Cardiac septum (tissue), 1 donor: ENCODE measurements at regions not wholly inside any gene's neighbourhood (a gene's known extent, or its start where the extent isn't known, plus 50 kb on each side); places are given as distances from the start of the nearest gene placed in this dataset.

Source experiments
- DNase-seq: peaks from one replicate; pipeline ENCODE4 v3.0.0-alpha.2; 2020; ENCODE audit warnings: low spot score
- intact Hi-C: fragments of 100-400 bp; cut with DNase I; formaldehyde crosslinking; loops from one replicate; pipeline ENCODE4 v1.14.0; 2022
- donor health status: DM: no; HTN: no; CAD: no.

DNA sequence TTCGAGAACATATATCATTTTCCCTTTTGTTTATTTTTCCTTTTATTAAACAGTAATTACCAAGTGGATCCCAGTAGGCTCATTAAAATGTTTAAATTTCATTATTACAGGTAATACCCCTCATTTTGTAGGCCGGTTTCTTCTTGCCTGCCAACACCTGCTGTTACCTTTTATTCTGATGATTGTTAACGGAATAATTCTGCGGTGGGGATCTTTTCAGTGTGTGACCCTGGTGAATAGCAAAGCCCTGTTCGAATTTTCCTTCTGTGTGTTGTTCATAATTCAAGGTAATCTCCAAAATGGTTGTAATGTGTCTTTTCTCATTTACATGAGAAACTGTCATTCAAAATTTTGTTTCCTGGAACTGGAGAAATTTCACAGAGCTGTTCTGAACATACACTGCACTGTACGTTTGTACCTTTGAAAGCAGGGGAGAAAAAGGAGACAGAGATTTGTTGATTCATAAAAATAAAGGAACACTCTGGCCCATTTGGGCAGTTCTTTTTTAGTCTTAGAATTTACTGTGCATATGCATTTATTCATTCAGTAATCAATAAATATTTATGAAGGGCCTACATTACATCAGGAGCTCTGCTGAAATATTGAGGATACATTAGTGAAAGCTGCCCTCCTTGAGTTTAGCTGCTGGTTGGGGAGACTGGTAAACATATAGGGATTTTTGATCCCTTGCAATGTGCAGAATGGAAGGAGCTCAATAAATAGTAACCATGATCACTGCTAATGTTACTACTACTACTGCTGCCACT is 502.0 kb downstream of the QKI start:
- intact Hi-C loops: no loop called here
- DNase-seq: no peak

DNA sequence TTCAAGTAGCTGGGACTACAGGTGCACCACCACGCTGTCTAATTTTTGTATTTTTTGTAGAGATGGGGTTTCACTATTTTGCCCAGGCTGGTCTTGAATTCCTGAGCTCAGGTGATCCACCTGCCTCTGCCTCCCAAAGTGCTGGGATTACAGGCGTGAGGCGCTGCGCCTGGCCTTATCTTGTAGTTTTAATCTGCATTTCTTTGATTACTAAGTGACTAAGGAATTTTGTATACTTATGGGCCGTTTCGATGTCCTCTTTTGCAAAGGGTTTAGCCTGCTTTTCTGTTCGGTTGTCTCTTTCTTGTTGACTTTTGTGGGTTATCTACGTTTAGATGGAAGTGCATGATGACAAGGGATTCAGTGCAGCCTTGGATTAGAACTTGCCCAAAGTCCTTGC is 500.6 kb downstream of the QKI start:
- intact Hi-C loops: no loop called here

DNA sequence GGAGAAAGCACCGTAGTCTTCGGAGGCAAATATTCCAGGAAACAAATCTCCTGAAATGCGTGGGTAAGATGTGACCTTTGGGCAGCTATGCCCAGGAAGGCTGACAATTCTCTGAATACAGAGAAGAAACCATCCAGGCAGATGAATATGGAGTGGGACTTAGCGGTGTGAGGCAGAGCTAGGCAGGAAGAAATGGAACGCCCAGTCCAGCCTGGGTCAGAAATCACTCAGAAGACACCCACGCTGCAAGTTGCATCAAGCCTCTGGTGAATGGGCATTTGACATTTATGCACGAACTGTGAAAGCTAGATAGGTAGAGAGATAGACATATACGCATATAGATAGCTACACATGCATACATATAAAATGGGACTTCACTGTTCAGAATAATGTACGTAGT is 498.5 kb downstream of the QKI start:
- intact Hi-C loops: no loop called here
- DNase-seq: no peak

More for the DNA sequence above, 500.6 kb downstream of the QKI start:
- DNase-seq: no peak

DNA sequence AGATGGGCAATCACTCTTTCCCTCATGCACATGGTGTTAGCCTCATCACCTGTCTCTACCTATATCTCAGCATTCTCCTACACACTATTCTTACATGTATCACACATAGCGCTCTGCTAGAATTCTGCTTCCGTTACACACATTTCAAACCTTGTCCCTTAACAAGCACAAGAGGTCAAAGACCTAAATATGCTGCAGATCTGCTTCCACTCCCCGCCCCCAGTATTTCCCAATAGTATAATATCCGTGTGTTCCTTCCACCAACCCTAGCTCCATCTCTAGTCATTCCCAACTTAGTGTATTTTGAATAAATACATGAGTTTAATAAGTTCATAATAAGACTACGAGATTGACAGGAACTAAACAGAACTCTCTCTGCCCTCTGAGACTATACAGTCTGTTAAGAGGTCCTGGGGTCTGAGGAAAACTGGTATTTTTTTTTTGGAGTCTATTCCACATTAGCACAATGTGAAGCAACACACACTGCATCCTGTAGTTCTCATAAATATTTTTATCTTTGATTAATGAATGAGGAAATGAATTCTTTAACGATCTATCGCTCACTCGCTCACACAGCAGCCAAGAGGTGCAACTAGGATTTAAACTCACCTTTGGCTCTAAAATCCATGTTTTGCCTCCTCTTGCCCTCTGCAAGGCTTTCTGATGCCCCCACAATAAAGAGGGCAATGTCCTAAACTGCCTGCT is 491.6 kb downstream of the QKI start:
- intact Hi-C loops: no loop called here
- DNase-seq: no peak

DNA sequence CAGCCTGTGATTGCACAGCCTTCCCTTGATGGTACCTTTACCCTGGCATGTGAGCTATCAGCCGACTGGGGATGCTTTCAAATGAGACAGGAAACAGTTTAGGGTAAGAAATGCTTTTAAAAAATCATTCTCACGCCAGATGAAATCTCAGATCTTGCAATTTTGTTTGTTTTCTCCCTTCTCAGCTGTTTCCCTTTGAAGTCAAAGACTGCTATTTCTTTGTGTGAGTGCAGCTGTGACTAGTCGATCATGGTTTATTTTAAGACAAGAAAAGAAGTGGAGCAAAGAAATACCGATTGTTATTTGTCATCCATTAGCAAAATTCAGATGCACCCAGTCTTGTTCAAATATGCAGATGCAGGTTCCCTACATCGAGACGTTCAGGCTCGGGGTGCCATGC is 489.7 kb downstream of the QKI start:
- intact Hi-C loops: no loop called here
- no peak for DNase-seq

DNA sequence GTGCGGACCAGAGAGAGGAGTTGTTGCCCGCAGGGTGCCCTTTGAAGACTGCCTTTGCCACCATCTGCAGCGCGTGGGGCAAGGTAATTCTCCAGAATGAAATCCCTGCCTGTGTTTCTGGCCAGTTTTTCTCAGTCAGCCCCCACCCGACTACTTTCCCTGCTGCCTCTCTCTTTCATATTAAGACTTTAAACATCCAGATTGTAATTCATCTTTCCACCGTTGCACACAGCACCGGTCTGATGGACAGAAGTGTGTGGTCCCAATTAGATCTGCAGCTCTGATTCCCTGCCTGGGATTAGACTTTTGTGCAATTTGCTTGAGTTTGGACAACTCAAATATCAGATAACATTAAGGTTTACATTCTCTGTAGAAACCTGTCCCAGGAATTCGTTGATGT is 489.0 kb downstream of the QKI start:
- intact Hi-C loops: no loop called here
- no peak for DNase-seq

DNA sequence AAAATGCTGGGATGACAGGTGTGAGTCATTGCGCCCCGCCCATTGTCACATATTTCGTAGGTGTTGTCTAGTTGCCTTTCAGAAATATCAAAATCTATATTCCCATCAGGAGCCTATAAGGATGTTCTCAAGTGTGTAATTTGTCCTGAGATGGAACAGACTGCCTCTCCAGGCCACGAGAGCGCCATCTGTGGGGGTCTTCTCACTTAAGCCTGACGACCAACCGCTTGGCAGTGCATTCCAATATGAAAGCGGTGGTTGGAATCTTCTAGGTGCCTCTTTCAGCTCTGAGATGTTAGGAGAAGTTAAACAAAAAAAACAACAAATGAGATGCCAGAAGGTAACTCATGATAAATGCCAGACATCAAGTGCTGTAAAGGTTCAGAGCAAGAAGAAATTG is 488.5 kb downstream of the QKI start:
- DNase-seq: no peak
- intact Hi-C loops: no loop called here

DNA sequence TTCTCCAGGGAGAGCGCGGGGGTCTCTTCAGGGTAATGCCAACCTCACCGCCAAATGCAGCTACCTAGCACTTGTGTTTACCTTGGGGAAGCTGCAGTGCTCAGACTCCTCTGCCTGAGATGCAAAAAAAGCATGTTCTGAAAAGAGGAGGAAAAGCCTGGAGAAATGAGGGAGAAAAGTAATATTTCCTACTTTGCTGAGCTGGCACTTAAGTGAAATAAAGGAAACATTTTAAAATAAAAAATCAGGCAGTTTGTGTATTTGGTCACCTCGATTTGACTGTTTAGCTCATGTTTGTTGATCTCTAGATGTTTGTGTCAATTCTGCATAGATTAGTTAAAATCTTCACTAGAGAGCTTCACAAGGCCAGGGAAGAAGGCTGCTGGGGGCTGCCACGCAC is 487.2 kb downstream of the QKI start:
- intact Hi-C loops: no loop called here
- DNase-seq: no peak

DNA sequence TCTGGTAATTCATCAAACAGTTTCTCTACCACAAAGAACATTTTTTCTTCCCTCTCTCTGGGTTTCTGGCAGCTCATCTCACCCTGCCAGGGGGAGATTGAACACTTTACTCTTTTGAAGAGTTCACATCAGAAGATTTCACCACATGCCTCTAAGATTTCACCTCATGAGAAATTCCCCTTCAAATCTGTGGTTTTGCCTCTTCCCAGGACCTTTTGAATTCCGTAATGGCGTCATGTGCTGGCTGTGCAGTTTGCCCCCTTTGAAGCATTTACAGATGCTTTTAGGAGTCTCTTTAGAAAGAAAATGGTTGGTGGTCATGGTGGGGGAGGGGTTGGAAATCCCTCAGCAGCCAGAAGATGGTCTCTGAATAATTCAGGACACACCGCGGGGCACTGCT is 486.1 kb downstream of the QKI start:
- intact Hi-C loops: no loop called here
- DNase-seq: no peak

DNA sequence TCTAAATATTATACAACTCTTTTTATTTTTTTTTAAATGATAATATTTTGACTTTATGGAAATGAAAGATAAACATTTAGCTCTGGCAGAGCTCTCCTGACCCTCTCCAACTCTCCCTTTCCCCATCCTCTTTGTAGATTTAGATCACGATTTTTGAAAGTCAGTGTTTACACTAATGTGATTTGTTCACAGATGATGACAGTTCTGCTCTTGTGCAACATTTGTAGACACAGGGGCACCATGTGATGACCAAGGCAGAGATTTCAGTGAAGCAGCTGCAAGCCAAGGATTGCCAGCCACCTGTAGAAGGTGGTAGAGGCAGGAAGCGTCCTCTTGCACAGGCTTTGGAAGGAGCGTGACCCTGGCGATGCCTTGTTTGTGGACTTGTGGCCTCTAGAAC is 483.2 kb downstream of the QKI start:
- intact Hi-C loops: no loop called here
- DNase-seq: no peak

DNA sequence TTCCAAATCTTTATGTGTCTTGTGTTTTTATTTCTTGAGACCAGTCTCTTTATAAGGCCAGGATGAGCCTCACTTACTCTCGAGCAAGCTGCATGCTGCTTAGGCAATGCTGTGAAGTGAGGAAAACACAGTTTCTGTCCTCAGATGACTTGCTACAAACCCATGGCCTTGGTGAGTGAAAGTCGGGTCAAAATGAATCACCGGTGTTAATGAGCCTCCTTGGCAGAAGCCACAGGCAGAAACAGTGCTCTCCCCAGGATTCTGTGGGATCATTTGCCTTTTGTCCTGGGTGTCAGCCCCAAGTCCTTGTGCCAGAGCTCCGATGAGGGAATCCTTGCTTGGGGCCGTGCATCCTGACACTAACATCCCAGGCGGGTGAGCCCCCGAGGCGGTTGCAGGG is 482.5 kb downstream of the QKI start:
- no peak for DNase-seq
- intact Hi-C loops: no loop called here

DNA sequence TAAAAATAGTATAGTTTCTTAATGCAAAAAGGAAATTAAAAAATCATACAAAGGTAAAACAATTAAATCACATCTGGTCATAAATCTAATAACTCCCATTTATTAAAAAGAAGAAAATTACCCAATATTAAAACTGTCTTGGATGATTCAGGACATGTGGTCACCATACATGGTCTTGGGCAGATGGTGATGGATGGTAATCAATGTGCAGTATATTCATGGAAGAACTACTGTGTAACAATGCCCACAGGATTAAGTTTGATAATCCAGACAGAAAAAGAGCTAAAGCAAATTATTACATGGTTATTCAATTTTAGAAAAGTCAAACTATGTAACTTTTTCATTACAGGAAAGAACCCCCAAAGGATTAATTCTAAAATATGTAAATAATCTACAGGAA is 480.6 kb downstream of the QKI start:
- intact Hi-C loops: no loop called here
- DNase-seq: no peak

DNA sequence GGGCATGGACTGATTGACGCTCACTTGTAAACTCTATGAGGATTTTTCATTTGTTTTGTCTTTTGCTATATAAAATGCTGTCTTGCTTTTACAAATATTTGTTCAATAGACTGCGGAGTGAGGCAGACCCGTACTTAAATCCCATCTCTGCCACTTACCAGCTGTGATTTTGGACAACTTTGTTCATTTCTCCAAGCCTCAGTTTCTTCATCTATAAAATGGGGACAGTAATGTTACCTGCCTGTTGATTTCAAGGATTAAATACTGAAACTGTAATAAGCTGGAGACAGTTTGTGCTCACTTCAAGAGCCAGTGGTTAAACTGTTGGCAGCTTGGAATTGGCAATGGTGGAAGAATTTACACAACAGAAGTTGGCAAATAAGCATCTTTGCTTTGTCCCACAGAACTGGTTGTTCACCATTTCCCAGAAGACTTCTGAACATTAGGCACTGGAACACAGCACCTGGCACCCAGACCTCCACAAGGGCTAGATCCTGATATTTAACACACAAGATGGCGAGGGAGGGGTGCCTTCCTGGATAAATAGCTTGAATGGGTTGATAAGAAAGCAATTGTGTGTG is 479.2 kb downstream of the QKI start:
- intact Hi-C loops: no loop called here

DNA sequence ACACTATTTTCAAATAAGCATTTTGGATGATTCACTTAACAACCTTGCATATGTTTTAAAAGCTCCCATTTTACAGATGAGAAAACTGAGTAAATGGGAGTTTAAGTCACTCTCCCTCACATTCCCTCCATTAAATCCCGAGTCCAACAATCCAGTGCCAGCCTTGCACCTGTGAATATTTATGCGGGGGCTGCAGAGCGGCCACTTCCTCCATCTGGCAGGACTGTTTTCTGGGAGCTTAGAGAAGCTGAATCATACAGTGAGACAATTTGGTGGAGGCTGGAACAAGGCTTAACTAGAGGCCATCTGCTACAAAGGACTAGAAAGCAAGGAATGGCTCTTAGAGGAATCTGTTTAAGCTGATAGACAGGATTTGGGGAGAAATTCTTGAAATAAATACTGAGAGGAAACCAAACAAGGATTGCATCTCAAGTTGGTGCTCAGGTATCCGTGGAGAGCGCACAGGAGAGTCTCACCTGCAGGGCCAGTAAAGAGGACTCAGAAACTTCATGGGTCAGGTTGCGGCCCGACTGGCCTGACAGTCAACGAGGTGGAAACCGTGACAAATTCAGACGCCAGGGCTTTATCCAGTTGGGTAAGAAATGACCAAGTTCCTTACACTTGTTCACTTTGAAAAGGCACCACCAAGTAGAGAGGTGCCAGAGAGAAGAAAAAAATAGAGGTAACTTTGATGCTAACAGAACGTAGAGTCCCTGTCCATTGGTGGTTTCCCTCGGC is 478.5 kb downstream of the QKI start:
- DNase-seq: no peak
- intact Hi-C loops: no loop called here

More for the DNA sequence above, 479.2 kb downstream of the QKI start:
- no peak for DNase-seq

DNA sequence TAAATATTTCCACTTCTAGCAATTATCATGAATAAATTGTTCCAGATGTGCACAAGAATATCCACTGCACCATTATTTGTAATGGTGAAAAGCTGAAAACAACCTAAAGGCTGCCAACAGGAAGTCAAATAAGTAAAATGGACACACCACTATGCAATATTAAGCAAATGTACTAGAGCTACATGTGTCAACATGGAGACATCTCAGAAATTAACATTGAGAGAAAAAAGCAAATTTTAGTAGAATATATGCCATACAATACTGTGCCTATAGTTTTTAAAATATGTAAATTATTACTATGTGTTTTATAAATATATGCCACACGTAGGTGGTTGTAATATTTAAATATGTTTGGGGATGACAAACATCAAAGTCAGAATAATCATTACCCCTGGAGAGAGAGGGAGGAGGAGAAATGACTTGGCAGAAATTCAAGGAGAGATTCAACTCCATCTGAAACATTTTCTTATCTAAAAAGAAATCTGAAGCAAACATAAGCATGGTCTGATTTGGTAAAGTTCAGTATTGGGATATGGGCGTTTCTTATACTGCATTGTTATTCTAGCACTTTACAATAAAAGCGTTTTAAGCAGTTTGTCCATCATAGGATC is 475.5 kb downstream of the QKI start:
- intact Hi-C loops: no loop called here
- DNase-seq: no peak

DNA sequence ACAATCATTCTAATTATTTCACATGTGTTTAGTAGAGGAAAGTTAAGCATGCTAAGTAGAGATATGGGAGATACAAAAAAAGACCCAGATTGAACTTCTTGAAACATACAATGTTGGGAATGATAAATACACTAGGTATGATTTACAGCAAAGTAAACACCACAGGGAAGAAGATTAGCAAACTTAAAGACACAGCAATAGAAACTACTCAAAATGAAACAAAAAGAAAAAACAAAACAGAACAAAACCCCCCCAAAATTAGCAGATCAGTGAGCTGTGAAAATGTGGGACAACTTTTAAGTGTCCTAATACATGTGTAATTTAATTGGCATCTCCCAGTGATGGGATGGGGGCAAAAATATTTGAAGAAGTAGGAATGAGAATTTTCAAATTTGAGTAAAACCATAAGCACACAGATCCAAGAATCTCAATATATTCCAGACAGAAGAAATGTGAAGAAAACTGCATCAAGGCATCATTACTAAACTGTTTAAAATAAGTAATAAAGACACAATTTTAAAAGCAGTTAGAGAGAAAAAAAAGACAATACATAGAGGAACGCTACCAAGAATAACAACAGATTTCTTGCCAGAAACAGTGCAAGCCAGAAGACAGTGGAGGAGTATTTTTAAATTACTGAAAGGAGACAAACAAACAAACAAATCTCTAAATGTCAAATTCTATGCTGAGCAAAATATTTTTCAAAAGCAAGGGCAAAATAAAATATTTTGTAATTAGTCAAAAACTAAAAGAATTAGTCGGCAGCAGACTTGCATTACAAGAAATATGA is 473.7 kb downstream of the QKI start:
- intact Hi-C loops: no loop called here
- DNase-seq: no peak

DNA sequence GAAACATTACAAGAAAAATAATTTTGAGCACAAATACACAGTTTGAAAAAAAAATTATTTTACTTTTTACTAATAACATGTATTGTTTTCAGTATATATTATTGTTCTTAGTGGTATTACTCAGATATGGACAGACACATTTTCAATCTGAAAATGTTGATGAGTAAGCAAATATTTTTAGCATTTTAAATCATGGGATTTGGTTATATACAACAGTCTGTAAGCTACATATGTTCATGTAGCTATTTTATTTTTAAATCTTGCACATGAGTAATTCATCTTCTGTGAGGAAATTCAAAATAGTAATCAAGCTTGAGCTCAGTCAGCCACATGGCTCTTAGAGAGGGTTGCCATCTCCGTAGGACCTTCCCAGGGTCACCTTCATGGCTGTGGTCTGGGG is 471.9 kb downstream of the QKI start:
- intact Hi-C loops: no loop called here
- no peak for DNase-seq

DNA sequence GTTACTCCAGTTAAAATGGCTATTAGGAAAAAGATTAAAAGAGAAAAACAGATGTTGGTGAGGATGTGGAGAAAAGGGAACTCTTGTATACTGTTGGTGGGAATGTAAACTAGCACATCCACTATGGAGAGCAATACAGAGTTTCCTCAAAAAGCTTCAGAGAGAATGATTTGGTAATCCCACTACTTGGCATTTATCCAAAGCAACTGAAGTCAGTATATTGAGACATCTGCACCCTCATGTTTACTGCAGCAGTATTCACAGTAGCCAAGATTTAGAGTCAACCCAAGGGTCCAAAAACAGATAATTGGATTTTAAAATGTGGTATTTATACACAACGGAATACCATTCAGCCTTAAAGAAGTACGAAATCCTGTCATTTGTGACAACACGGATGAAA is 469.5 kb downstream of the QKI start:
- intact Hi-C loops: no loop called here

DNA sequence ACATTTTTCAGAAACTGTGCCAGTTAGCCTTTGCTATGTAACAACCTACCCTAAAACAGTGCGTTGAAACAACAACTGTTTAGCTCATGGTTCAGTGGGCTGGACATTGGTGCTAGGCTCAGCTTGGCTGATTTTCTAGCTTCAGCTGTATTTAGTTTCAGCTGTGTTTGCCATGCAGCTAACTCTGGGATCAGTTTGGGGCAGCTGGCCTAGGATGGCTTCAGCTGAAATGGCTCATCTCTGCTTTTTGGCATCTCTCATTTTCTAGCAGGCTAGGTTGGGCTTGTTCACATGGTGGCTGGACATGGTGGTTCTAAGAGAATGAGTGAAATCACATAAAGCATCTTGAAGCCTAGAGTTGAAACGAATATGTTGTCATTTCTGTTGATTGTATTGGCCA is 464.2 kb downstream of the QKI start:
- DNase-seq: no peak
- intact Hi-C loops: no loop called here

More for the DNA sequence above, 469.5 kb downstream of the QKI start:
- no peak for DNase-seq
